GM06990 (cell line): ENCODE measurements at regions not wholly inside any gene's neighbourhood (a gene's known extent, or its start where the extent isn't known, plus 50 kb on each side); places are given as distances from the start of the nearest gene placed in this dataset.

ENCODE experiments used
- DNase-seq: peaks from one replicate; pipeline ENCODE4 v3.0.0-alpha.2; 2011; ENCODE audit not compliant: insufficient read length; ENCODE audit errors: extremely low read depth
- H3K27me3 ChIP-seq: replicated peaks from 2 replicates; pipeline ENCODE4 v1.6.0; 2011; ENCODE audit warnings: low read length; ENCODE audit not compliant: control insufficient read depth, insufficient read depth
- H3K36me3 ChIP-seq: 2 replicates; pipeline ENCODE4 v1.5.1; 2011; ENCODE audit warnings: low read length; ENCODE audit not compliant: control insufficient read depth, insufficient read depth
- H3K4me3 ChIP-seq: replicated peaks from 2 replicates; pipeline ENCODE4 v1.5.1; 2011; ENCODE audit warnings: low read depth, mild to moderate bottlenecking, control low read depth, low read length
- CTCF ChIP-seq: IDR thresholded peaks from 2 replicates; pipeline ENCODE4 v1.5.1; 2011; ENCODE audit warnings: low read length, control low read depth, mild to moderate bottlenecking, inconsistent platforms; ENCODE audit not compliant: insufficient read depth, poor library complexity, severe bottlenecking

- Histone ChIP-seq H3K36me3 (no peaks in the 10 kb centered on the region), H3K4me3 (no peak overlapping the region), H3K27me3 (no peaks in the 10 kb centered on the region)
- DNase-seq, result no peak
- no peak for TF ChIP-seq CTCF
These were observed 278.0 kb downstream of the ZBBX start for GRCh38 chr3:167102071-167102470.

- no peaks in the 10 kb centered on the region for H3K27me3 ChIP-seq
- no peak overlapping the region for H3K4me3 ChIP-seq
- no peaks in the 10 kb centered on the region for H3K36me3 ChIP-seq
- TF ChIP-seq CTCF, result no peak
- DNase-seq, result no peak
These were observed 279.4 kb downstream of the ZBBX start for GRCh38 chr3:167100651-167101050.

- no peaks in the 10 kb centered on the region for H3K27me3 ChIP-seq
- TF ChIP-seq CTCF, result no peak
- no peak for DNase-seq
- no peak overlapping the region for H3K4me3 ChIP-seq
- no peaks in the 10 kb centered on the region for H3K36me3 ChIP-seq
These were observed 279.9 kb downstream of the ZBBX start for GRCh38 chr3:167100200-167100599.

- H3K27me3 ChIP-seq, result no peaks in the 10 kb centered on the region
- no peaks in the 10 kb centered on the region for H3K36me3 ChIP-seq
- no peak for DNase-seq
- no peak for TF ChIP-seq CTCF
- no peak overlapping the region for H3K4me3 ChIP-seq
These were observed 284.1 kb downstream of the ZBBX start for GRCh38 chr3:167095976-167096375.

- DNase-seq, result no peak
- H3K4me3 ChIP-seq, result no peak overlapping the region
- no peaks in the 10 kb centered on the region for H3K27me3 ChIP-seq
- no peaks in the 10 kb centered on the region for H3K36me3 ChIP-seq
- no peak for TF ChIP-seq CTCF
These were observed 285.5 kb downstream of the ZBBX start for GRCh38 chr3:167094632-167095031.

GRCh38 chr3:167091226-167091625 is 288.9 kb downstream of the ZBBX start:
- DNase-seq, result no peak
- H3K36me3 ChIP-seq, result no peaks in the 10 kb centered on the region
- no peak for TF ChIP-seq CTCF
- H3K4me3 ChIP-seq, result no peak overlapping the region
- H3K27me3 ChIP-seq, result no peaks in the 10 kb centered on the region
